ENCODE measurements at regions not wholly inside any gene's neighbourhood (a gene's known extent, or its start where the extent isn't known, plus 50 kb on each side); places are given as distances from the start of the nearest gene placed in this dataset.

GRCh38 chr4:41852229-41852628, 83.0 kb upstream of the TMEM33 start:
- WGBS (ENCODE audit: extremely low coverage, insufficient coverage, insufficient read length), result no CpG with 5 or more reads among the region's 2 CpGs
- H3K4me1 ChIP-seq (ENCODE audit: control insufficient read depth in 1 of 2, insufficient read depth in 2 of 2, low read length in 2 of 2), result no peaks in the 10 kb centered on the region
- no peak overlapping the region for H3K4me2 ChIP-seq (ENCODE audit: low read length)
- H2BK12ac ChIP-seq (ENCODE audit: low read length), result no peak overlapping the region
- DNase-seq, result peak in 1 of 2 donors; percentile 69
- H3K4me3 ChIP-seq (ENCODE audit: low read depth, low read length), result no peak overlapping the region
- H2AFZ ChIP-seq (ENCODE audit: insufficient read depth, low read length, poor library complexity), result no peak overlapping the region
- no peak overlapping the region for H2BK5ac ChIP-seq (ENCODE audit: low read depth, low read length, poor library complexity)
- no peak overlapping the region for H3K18ac ChIP-seq (ENCODE audit: low read length)
- no peak overlapping the region for H2AK5ac ChIP-seq (ENCODE audit: low read length)
- no peak overlapping the region for H2BK120ac ChIP-seq (ENCODE audit: insufficient read depth, low read length, poor library complexity)
- H3K9ac ChIP-seq (ENCODE audit: low read length), result no peak overlapping the region
- no peak overlapping the region for H4K8ac ChIP-seq (ENCODE audit: low read depth, low read length)
- H3K27me3 ChIP-seq (ENCODE audit: insufficient read depth, low read length), result peaks cover 2% of the 10 kb centered on the region
- H3K9me3 ChIP-seq (ENCODE audit: insufficient read depth, low read depth, low read length), result no peaks in the 10 kb centered on the region
- H3K79me1 ChIP-seq (ENCODE audit: low read length), result no peaks in the 10 kb centered on the region
- H3K14ac ChIP-seq (ENCODE audit: low read length), result no peak overlapping the region
- no peak overlapping the region for H3K23ac ChIP-seq (ENCODE audit: low read length)
- H3K36me3 ChIP-seq (ENCODE audit: control insufficient read depth in 1 of 2, insufficient read depth in 2 of 2, low read length in 2 of 2), result no peaks in the 10 kb centered on the region
- no peak overlapping the region for H4K12ac ChIP-seq (ENCODE audit: low read depth, low read length)
- no peak overlapping the region for H4K91ac ChIP-seq (ENCODE audit: low read depth, low read length)
- H3K4ac ChIP-seq (ENCODE audit: low read depth, low read length), result no peak overlapping the region
- H3K79me2 ChIP-seq (ENCODE audit: control insufficient read depth, insufficient read depth, low read length, poor library complexity), result no peaks in the 10 kb centered on the region
- no peak overlapping the region for H3K27ac ChIP-seq (ENCODE audit: low read depth, low read length)

GRCh38 chr4:41851621-41852020, 83.6 kb upstream of the TMEM33 start:
- H3K9me3 ChIP-seq (ENCODE audit: insufficient read depth, low read depth, low read length), result no peaks in the 10 kb centered on the region
- H4K91ac ChIP-seq (ENCODE audit: low read depth, low read length), result no peak overlapping the region
- no peak overlapping the region for H4K8ac ChIP-seq (ENCODE audit: low read depth, low read length)
- no peak overlapping the region for H2AK5ac ChIP-seq (ENCODE audit: low read length)
- H3K14ac ChIP-seq (ENCODE audit: low read length), result no peak overlapping the region
- H3K23ac ChIP-seq (ENCODE audit: low read length), result no peak overlapping the region
- no peak overlapping the region for H4K12ac ChIP-seq (ENCODE audit: low read depth, low read length)
- no peaks in the 10 kb centered on the region for H3K79me2 ChIP-seq (ENCODE audit: control insufficient read depth, insufficient read depth, low read length, poor library complexity)
- no peaks in the 10 kb centered on the region for H3K4me1 ChIP-seq (ENCODE audit: control insufficient read depth in 1 of 2, insufficient read depth in 2 of 2, low read length in 2 of 2)
- H3K36me3 ChIP-seq (ENCODE audit: control insufficient read depth in 1 of 2, insufficient read depth in 2 of 2, low read length in 2 of 2), result no peaks in the 10 kb centered on the region
- no CpG with 5 or more reads among the region's 2 CpGs for WGBS (ENCODE audit: extremely low coverage, insufficient coverage, insufficient read length)
- no peak overlapping the region for H3K4me3 ChIP-seq (ENCODE audit: low read depth, low read length)
- H2BK120ac ChIP-seq (ENCODE audit: insufficient read depth, low read length, poor library complexity), result no peak overlapping the region
- no peak overlapping the region for H3K9ac ChIP-seq (ENCODE audit: low read length)
- H2BK12ac ChIP-seq (ENCODE audit: low read length), result no peak overlapping the region
- H2BK5ac ChIP-seq (ENCODE audit: low read depth, low read length, poor library complexity), result no peak overlapping the region
- peaks cover 2% of the 10 kb centered on the region for H3K27me3 ChIP-seq (ENCODE audit: insufficient read depth, low read length)
- H3K4ac ChIP-seq (ENCODE audit: low read depth, low read length), result no peak overlapping the region
- no peak overlapping the region for H3K18ac ChIP-seq (ENCODE audit: low read length)
- H3K4me2 ChIP-seq (ENCODE audit: low read length), result no peak overlapping the region
- H2AFZ ChIP-seq (ENCODE audit: insufficient read depth, low read length, poor library complexity), result no peak overlapping the region
- no peaks in the 10 kb centered on the region for H3K79me1 ChIP-seq (ENCODE audit: low read length)
- no peak overlapping the region for H3K27ac ChIP-seq (ENCODE audit: low read depth, low read length)
- peak; percentile 56 to 90 for DNase-seq

- H3K14ac ChIP-seq (ENCODE audit: low read length), result no peak overlapping the region
- H3K4me2 ChIP-seq (ENCODE audit: low read length), result no peak overlapping the region
- H3K9me3 ChIP-seq (ENCODE audit: insufficient read depth, low read depth, low read length), result no peaks in the 10 kb centered on the region
- DNase-seq, result no peak
- H3K79me2 ChIP-seq (ENCODE audit: control insufficient read depth, insufficient read depth, low read length, poor library complexity), result no peaks in the 10 kb centered on the region
- H2BK5ac ChIP-seq (ENCODE audit: low read depth, low read length, poor library complexity), result no peak overlapping the region
- no peak overlapping the region for H3K4ac ChIP-seq (ENCODE audit: low read depth, low read length)
- H4K12ac ChIP-seq (ENCODE audit: low read depth, low read length), result no peak overlapping the region
- no peak overlapping the region for H3K18ac ChIP-seq (ENCODE audit: low read length)
- no peak overlapping the region for H2BK120ac ChIP-seq (ENCODE audit: insufficient read depth, low read length, poor library complexity)
- H3K4me1 ChIP-seq (ENCODE audit: control insufficient read depth in 1 of 2, insufficient read depth in 2 of 2, low read length in 2 of 2), result no peaks in the 10 kb centered on the region
- no peak overlapping the region for H4K91ac ChIP-seq (ENCODE audit: low read depth, low read length)
- H3K27me3 ChIP-seq (ENCODE audit: insufficient read depth, low read length), result no peaks in the 10 kb centered on the region
- H3K4me3 ChIP-seq (ENCODE audit: low read depth, low read length), result no peak overlapping the region
- H2BK12ac ChIP-seq (ENCODE audit: low read length), result no peak overlapping the region
- no peak overlapping the region for H3K27ac ChIP-seq (ENCODE audit: low read depth, low read length)
- H2AFZ ChIP-seq (ENCODE audit: insufficient read depth, low read length, poor library complexity), result no peak overlapping the region
- no peaks in the 10 kb centered on the region for H3K36me3 ChIP-seq (ENCODE audit: control insufficient read depth in 1 of 2, insufficient read depth in 2 of 2, low read length in 2 of 2)
- H3K9ac ChIP-seq (ENCODE audit: low read length), result no peak overlapping the region
- H4K8ac ChIP-seq (ENCODE audit: low read depth, low read length), result no peak overlapping the region
- H3K79me1 ChIP-seq (ENCODE audit: low read length), result no peaks in the 10 kb centered on the region
- no peak overlapping the region for H2AK5ac ChIP-seq (ENCODE audit: low read length)
- no peak overlapping the region for H3K23ac ChIP-seq (ENCODE audit: low read length)
Measured at GRCh38 chr4:41844327-41844726, 90.9 kb upstream of the TMEM33 start.

GRCh38 chr4:41839916-41840854, 91.7 kb upstream of the PHOX2B start:
- Histone ChIP-seq H3K4ac (ENCODE audit: low read depth, low read length) (no peak overlapping the region), H4K12ac (ENCODE audit: low read depth, low read length) (no peak overlapping the region)
- WGBS (ENCODE audit: extremely low coverage, insufficient coverage, insufficient read length), result no CpG with 5 or more reads among the region's 8 CpGs

More at GRCh38 chr4:41839916-41840854, 91.7 kb upstream of the PHOX2B start:
- H3K4me2 ChIP-seq (ENCODE audit: low read length), result no peak overlapping the region
- no peak overlapping the region for H2BK12ac ChIP-seq (ENCODE audit: low read length)
- no peak overlapping the region for H3K27ac ChIP-seq (ENCODE audit: low read depth, low read length)
- no peaks in the 10 kb centered on the region for H3K9me3 ChIP-seq (ENCODE audit: insufficient read depth, low read depth, low read length)
- H3K79me1 ChIP-seq (ENCODE audit: low read length), result no peaks in the 10 kb centered on the region
- no peaks in the 10 kb centered on the region for H3K36me3 ChIP-seq (ENCODE audit: control insufficient read depth in 1 of 2, insufficient read depth in 2 of 2, low read length in 2 of 2)
- H3K18ac ChIP-seq (ENCODE audit: low read length), result no peak overlapping the region
- H4K91ac ChIP-seq (ENCODE audit: low read depth, low read length), result no peak overlapping the region
- H3K14ac ChIP-seq (ENCODE audit: low read length), result no peak overlapping the region
- no peak for DNase-seq
- H4K8ac ChIP-seq (ENCODE audit: low read depth, low read length), result no peak overlapping the region
- H3K4me3 ChIP-seq (ENCODE audit: low read depth, low read length), result no peak overlapping the region
- H3K4me1 ChIP-seq (ENCODE audit: control insufficient read depth in 1 of 2, insufficient read depth in 2 of 2, low read length in 2 of 2), result no peaks in the 10 kb centered on the region
- no peak overlapping the region for H3K23ac ChIP-seq (ENCODE audit: low read length)
- H3K79me2 ChIP-seq (ENCODE audit: control insufficient read depth, insufficient read depth, low read length, poor library complexity), result no peaks in the 10 kb centered on the region
- no peak overlapping the region for H2AK5ac ChIP-seq (ENCODE audit: low read length)
- no peak overlapping the region for H2AFZ ChIP-seq (ENCODE audit: insufficient read depth, low read length, poor library complexity)
- H3K9ac ChIP-seq (ENCODE audit: low read length), result no peak overlapping the region
- H3K27me3 ChIP-seq (ENCODE audit: insufficient read depth, low read length), result no peaks in the 10 kb centered on the region
- no peak overlapping the region for H2BK120ac ChIP-seq (ENCODE audit: insufficient read depth, low read length, poor library complexity)
- no peak overlapping the region for H2BK5ac ChIP-seq (ENCODE audit: low read depth, low read length, poor library complexity)
